Transverse colon (tissue), 4 donors: ENCODE measurements at regions not wholly inside any gene's neighbourhood (a gene's known extent, or its start where the extent isn't known, plus 50 kb on each side); places are given as distances from the start of the nearest gene placed in this dataset.
A peak's percentile ranks its signal among the peaks of the same experiment; 100 is the strongest.

Experiments used
- DNase-seq: peaks from one replicate; pipeline ENCODE4 v3.0.0-alpha.2; 2019
- H3K27ac ChIP-seq, 4 donors: fragments of 200-600 bp; sonication (generic); 2 replicates each; pipeline ENCODE4 v1.5.1; 2016 to 2018; ENCODE audit warnings: inconsistent platforms in 4 of 4
- H3K27me3 ChIP-seq: fragments of 200-600 bp; sonication (generic); 2 replicates; pipeline ENCODE4 v1.5.1; 2017; ENCODE audit warnings: inconsistent platforms
- H3K36me3 ChIP-seq, 4 donors: fragments of 200-600 bp; sonication (generic); 2 replicates each; pipeline ENCODE4 v1.5.1; 2017 to 2019; ENCODE audit warnings: inconsistent platforms in 4 of 4
- H3K4me1 ChIP-seq, 4 donors: fragments of 200-600 bp; sonication (generic); 2 replicates each; pipeline ENCODE4 v1.5.1; 2017 to 2020; ENCODE audit warnings: inconsistent platforms in 4 of 4
- H3K4me3 ChIP-seq, 4 donors: fragments of 200-600 bp; sonication (generic); 1 replicate in 1 of 4; 2 replicates in 3 of 4; pipeline versions ENCODE4 v1.5.1 to v1.6.1; 2017 to 2019; ENCODE audit warnings: inconsistent platforms in 4 of 4
- H3K9me3 ChIP-seq, 2 donors: fragments of 200-600 bp; sonication (generic); 2 replicates each; pipeline ENCODE4 v1.5.1; 2017 to 2019; ENCODE audit warnings: inconsistent platforms in 2 of 2
- EP300 ChIP-seq: sonication (generic); formaldehyde crosslinking; IDR thresholded peaks from one replicate; pipeline ENCODE4 v1.6.1; 2017; ENCODE audit warnings: antibody characterized with exemption, low read depth
- POLR2A ChIP-seq: fragments of 450-650 bp; IDR thresholded peaks from one replicate; pipeline ENCODE4 v1.6.1; 2016; ENCODE audit warnings: antibody characterized with exemption, mild to moderate bottlenecking, moderate library complexity
- POLR2AphosphoS5 ChIP-seq, 3 donors: sonication (generic); formaldehyde crosslinking; IDR thresholded peaks; one replicate each; pipeline ENCODE4 v1.6.1; 2016; ENCODE audit warnings: antibody characterized with exemption in 3 of 3
- WGBS, 2 donors: methylation state at CpG; one replicate each; pipeline ENCODE4 v1.1.5; 2018; ENCODE audit warnings: low coverage in 1 of 2; 5-methylcytosine and 5-hydroxymethylcytosine counted together
- in situ Hi-C, 4 donors: fragments of 200-750 bp; cut with MboI; loops; one replicate each; pipeline versions ENCODE4 v1.15.0 to v1.15.1; 2017; ENCODE audit warnings: low sequenced_read_pairs in 3 of 4, low pct_ligation_motif_present in 1 of 4, low pct_unique_long_range_greater_than_20kb in 1 of 4
- intact Hi-C: fragments of 100-400 bp; cut with DNase I; formaldehyde crosslinking; loops from one replicate; pipeline ENCODE4 v1.15.1; 2023; ENCODE audit warnings: low total_unique reads
- TF ChIP-seq, protein P1 (sequence below), 5 experiments: fragments of 200-600 bp in 3 of 5; fragments of 450-650 bp in 2 of 5; sonication (generic) in 3 of 5; IDR thresholded peaks; 1 replicate in 2 of 5; 2 replicates in 3 of 5; pipeline ENCODE4 v1.5.1; 2016 to 2017; ENCODE audit warnings: antibody characterized with exemption in 5 of 5, inconsistent platforms in 3 of 5, mild to moderate bottlenecking in 2 of 5, moderate library complexity in 1 of 5

GRCh38 chr20:19911810-19912382, 105.3 kb upstream of the NAA20 start:
- no peak for DNase-seq
- Histone ChIP-seq H3K36me3 (no peaks in the 10 kb centered on the region), H3K4me3 (no peak overlapping the region), H3K27ac (no peak overlapping the region), H3K9me3 (no peaks in the 10 kb centered on the region), H3K4me1 (peaks cover 0 to 32% (median 5%) of the 10 kb centered on the region in 4 donors), H3K27me3 (no peaks in the 10 kb centered on the region)
- intact Hi-C loops (no loop called here), in situ Hi-C loops (no loop called here)
- WGBS, 2 donors: 80% methylated on average over 4 of the region's 4 CpGs; no CpG with 5 or more reads in 1 of the 2 donors
- no peak for TF ChIP-seq EP300
- no peak for TF ChIP-seq POLR2AphosphoS5 (IDR thresholded peaks at IDR 0.05)
- TF ChIP-seq, protein P1, sequence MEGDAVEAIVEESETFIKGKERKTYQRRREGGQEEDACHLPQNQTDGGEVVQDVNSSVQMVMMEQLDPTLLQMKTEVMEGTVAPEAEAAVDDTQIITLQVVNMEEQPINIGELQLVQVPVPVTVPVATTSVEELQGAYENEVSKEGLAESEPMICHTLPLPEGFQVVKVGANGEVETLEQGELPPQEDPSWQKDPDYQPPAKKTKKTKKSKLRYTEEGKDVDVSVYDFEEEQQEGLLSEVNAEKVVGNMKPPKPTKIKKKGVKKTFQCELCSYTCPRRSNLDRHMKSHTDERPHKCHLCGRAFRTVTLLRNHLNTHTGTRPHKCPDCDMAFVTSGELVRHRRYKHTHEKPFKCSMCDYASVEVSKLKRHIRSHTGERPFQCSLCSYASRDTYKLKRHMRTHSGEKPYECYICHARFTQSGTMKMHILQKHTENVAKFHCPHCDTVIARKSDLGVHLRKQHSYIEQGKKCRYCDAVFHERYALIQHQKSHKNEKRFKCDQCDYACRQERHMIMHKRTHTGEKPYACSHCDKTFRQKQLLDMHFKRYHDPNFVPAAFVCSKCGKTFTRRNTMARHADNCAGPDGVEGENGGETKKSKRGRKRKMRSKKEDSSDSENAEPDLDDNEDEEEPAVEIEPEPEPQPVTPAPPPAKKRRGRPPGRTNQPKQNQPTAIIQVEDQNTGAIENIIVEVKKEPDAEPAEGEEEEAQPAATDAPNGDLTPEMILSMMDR (IDR thresholded peaks at IDR 0.05): no peak
- no peak for TF ChIP-seq POLR2A

DNA sequence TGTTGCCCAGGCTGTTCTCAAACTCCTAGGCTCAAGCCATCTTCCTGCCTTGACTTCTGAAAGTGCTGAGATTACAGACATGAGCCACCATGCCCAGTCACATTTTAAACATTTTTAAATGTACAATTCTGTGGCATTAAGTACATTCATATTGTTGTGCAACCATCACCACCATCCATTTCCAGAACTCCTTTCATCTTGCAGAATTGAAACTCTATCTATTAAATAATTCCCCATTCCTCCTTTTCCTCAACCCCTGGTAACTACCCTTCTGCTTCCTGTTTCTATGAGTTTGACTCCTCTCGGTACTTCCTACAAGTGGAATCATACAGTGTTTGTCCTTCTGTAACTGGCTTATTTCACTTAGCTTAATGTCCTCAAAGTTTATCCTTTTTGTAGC, 103.8 kb upstream of the NAA20 start:
- H3K9me3 ChIP-seq: no peaks in the 10 kb centered on the region
- 91 to 100% methylated on average over 1 of the region's 1 CpG for WGBS, 2 donors
- intact Hi-C loops (no loop called here), in situ Hi-C loops (no loop called here)
- peaks cover 0 to 31% (median 5%) of the 10 kb centered on the region in 4 donors for H3K4me1 ChIP-seq
- no peak for DNase-seq
- no peak overlapping the region for H3K4me3 ChIP-seq
- TF ChIP-seq POLR2A: no peak
- TF ChIP-seq POLR2AphosphoS5 (IDR thresholded peaks at IDR 0.05): no peak
- TF ChIP-seq, protein P1 (IDR thresholded peaks at IDR 0.05): no peak
- TF ChIP-seq EP300: no peak
- no peak overlapping the region for H3K27ac ChIP-seq
- H3K36me3 ChIP-seq: no peaks in the 10 kb centered on the region
- no peaks in the 10 kb centered on the region for H3K27me3 ChIP-seq

GRCh38 chr20:19913927-19914614, 103.1 kb upstream of the NAA20 start:
- in situ Hi-C loops (no loop called here), intact Hi-C loops (no loop called here)
- WGBS, 2 donors: 84 to 88% methylated on average over 6 to 10 of the region's 10 CpGs
- Histone ChIP-seq H3K36me3 (no peaks in the 10 kb centered on the region), H3K9me3 (no peaks in the 10 kb centered on the region), H3K4me3 (no peak overlapping the region), H3K27me3 (no peaks in the 10 kb centered on the region), H3K4me1 (peaks cover 0 to 35% (median 5%) of the 10 kb centered on the region in 4 donors), H3K27ac (no peak overlapping the region)
- DNase-seq: no peak
- TF ChIP-seq EP300 (no peak), POLR2A (no peak), POLR2AphosphoS5 (IDR thresholded peaks at IDR 0.05) (no peak)
- TF ChIP-seq, protein P1 (IDR thresholded peaks at IDR 0.05): no peak

DNA sequence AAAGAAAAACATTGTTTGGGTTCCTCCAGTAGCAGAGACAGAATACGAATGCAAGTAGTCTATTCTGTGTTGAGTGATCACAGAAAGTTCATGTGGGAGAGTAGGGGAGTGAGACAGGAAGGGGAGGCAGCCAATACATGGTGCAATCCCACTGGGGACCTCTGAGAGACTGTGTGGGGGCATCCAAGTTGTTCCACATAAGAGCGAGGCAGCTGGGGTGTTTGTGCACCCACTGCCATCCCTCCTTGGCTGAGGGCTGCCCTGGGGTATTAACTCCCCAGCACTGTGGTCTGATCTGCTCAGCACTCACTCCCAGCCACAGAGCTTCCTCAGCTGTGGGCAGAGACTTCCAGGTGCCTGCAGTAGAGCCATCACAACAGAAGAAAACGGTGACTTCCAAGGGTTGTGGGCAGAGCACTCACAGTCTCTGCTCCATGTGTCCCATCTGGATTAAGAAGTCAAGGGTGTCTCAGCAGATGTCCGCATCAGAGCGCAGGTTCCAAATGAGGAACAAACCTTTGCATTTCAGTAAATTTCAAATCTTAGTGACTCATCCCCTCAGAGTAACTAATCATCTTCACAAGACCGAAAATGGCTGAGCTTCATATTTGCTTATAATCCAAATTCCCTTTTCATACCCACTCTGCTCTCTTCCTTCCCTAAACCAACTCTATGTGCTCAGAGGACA, 101.9 kb upstream of the NAA20 start:
- no peaks in the 10 kb centered on the region for H3K36me3 ChIP-seq
- H3K4me3 ChIP-seq: no peak overlapping the region
- H3K9me3 ChIP-seq: no peaks in the 10 kb centered on the region
- no peak for DNase-seq
- intact Hi-C loops (no loop called here), in situ Hi-C loops (no loop called here)
- peak overlapping the region in 3 of 4 donors; percentile 5 to 47 (median 35) for H3K27ac ChIP-seq
- peaks cover 0 to 31% (median 3%) of the 10 kb centered on the region in 4 donors for H3K4me1 ChIP-seq
- no peaks in the 10 kb centered on the region for H3K27me3 ChIP-seq
- 70 to 95% methylated on average over 3 to 6 of the region's 6 CpGs for WGBS, 2 donors
- TF ChIP-seq POLR2A (no peak), POLR2AphosphoS5 (IDR thresholded peaks at IDR 0.05) (no peak), EP300 (no peak)
- TF ChIP-seq, protein P1 (IDR thresholded peaks at IDR 0.05): no peak
